ENCODE measurements at regions not wholly inside any gene's neighbourhood (a gene's known extent, or its start where the extent isn't known, plus 50 kb on each side); places are given as distances from the start of the nearest gene placed in this dataset.

DNA sequence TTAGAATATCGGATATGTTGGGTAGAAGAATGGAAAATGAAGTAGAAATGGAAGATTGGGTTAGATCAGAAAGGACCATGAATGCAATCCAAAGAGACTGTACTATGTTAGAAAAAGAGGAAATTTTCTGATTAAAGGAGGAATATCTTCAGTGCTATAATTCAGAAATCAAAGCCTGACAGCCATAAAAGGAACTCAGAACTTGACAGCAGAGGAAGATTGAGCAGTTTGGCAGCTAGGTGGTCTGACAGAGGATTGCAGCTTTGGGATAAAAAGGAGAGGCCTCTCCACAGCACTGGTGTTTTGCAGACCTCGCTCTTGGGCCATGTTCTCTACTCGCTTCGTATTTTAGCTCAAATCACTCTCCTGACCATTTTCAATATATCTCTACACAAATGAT is 354.8 kb upstream of the SOX5 start:
- H3K9ac ChIP-seq (ENCODE audit: insufficient read depth in 1 of 2, low read depth in 2 of 2, low read length in 2 of 2): no peak overlapping the region
- 0% methylated on average over 4 of the region's 4 CpGs for WGBS (ENCODE audit: insufficient coverage, low coverage, missing lambda C conversion rate)
- H3K27ac ChIP-seq (ENCODE audit: extremely low read depth, low read depth, low read length): no peak overlapping the region
- no peaks in the 10 kb centered on the region for H3K9me1 ChIP-seq (ENCODE audit: control insufficient read depth, insufficient read depth, low read length)
- no TSS peak for BruUV-seq (replicated peaks)
- POLR2A ChIA-PET: no interaction called here
- in situ Hi-C loops (cut with MboI): no loop called here
- H3K79me2 ChIP-seq (ENCODE audit: control insufficient read depth, insufficient read depth, low read length): no peaks in the 10 kb centered on the region
- ATAC-seq (no peak), FAIRE-seq (no peak), DNase-seq (ENCODE audit: extremely low read depth in 1 of 4, low spot score in 3 of 4) (no peak)
- H3K36me3 ChIP-seq (ENCODE audit: control insufficient read depth, insufficient read depth, low read length): no peaks in the 10 kb centered on the region
- H3K9me3 ChIP-seq (replicated peaks; ENCODE audit: control insufficient read depth, insufficient read depth, low read depth, low read length): no peaks in the 10 kb centered on the region
- H3K4me1 ChIP-seq (replicated peaks in 1 of 2; ENCODE audit: control insufficient read depth in 2 of 2, insufficient read depth in 2 of 2, low read length in 2 of 2): no peaks in the 10 kb centered on the region; a peak in 1 of 5 replicates
- no peak overlapping the region for H3K4me3 ChIP-seq
- peaks cover 0 to 4% of the 10 kb centered on the region in 2 experiments; a peak in 2 of 5 replicates for H3K27me3 ChIP-seq (ENCODE audit: control insufficient read depth in 2 of 2, insufficient read depth in 2 of 2, low read length in 2 of 2)
- intact Hi-C loops (cut with micrococcal nuclease): no loop called here
- H3K4me2 ChIP-seq (ENCODE audit: insufficient read depth, low read length): no peak overlapping the region
- CTCF ChIA-PET (ENCODE audit: low intra/inter-chr PET ratio): no interaction called here
- H4K20me1 ChIP-seq (replicated peaks; ENCODE audit: control insufficient read depth, insufficient read depth, low read length): no peaks in the 10 kb centered on the region
- no peak overlapping the region for H2AFZ ChIP-seq (ENCODE audit: low read depth, low read length)
- TF ChIP-seq EGR1 (conservative IDR thresholded peaks at IDR 0.05) (no peak), ZNF77 (CRISPR knock-in tag; IDR thresholded peaks at IDR 0.05) (no peak), RBM14 (IDR thresholded peaks at IDR 0.05; ENCODE audit: borderline replicate concordance, insufficient read depth, low read depth, low read length) (no peak), TEAD1 (CRISPR knock-in tag; IDR thresholded peaks at IDR 0.05) (no peak), FOXP4 (CRISPR knock-in tag; IDR thresholded peaks at IDR 0.05; ENCODE audit: borderline replicate concordance) (no peak), ZBTB7A (IDR thresholded peaks at IDR 0.05; ENCODE audit: borderline replicate concordance, control insufficient read depth, low read depth, low read length) (no peak), ZNF699 (CRISPR knock-in tag; IDR thresholded peaks at IDR 0.05; ENCODE audit: insufficient replicate concordance) (no peak), BRF1 (IDR thresholded peaks at IDR 0.05; ENCODE audit: borderline replicate concordance, extremely low read depth, insufficient read length) (no peak), CREBBP (IDR thresholded peaks at IDR 0.05; ENCODE audit: low read depth, low read length) (no peak), AFF4 (CRISPR knock-in tag; IDR thresholded peaks at IDR 0.05) (no peak), KAT7 (CRISPR knock-in tag; IDR thresholded peaks at IDR 0.05; ENCODE audit: borderline replicate concordance) (no peak)
- TF ChIP-seq, protein P1, sequence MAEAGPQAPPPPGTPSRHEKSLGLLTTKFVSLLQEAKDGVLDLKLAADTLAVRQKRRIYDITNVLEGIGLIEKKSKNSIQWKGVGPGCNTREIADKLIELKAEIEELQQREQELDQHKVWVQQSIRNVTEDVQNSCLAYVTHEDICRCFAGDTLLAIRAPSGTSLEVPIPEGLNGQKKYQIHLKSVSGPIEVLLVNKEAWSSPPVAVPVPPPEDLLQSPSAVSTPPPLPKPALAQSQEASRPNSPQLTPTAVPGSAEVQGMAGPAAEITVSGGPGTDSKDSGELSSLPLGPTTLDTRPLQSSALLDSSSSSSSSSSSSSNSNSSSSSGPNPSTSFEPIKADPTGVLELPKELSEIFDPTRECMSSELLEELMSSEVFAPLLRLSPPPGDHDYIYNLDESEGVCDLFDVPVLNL (CRISPR knock-in tag; IDR thresholded peaks at IDR 0.05; ENCODE audit: low read depth): no peak
